Parathyroid adenoma (tissue), 2 donors: ENCODE measurements at regions not wholly inside any gene's neighbourhood (a gene's known extent, or its start where the extent isn't known, plus 50 kb on each side); places are given as distances from the start of the nearest gene placed in this dataset.
"Not testable (repeated sequence)": the region's sequence is repeated elsewhere in the genome, so short reads cannot be mapped to it uniquely, and the experiment has no call there.

ENCODE experiments used
- H2AFZ ChIP-seq: fragments of 300-600 bp; sonication (generic); one replicate; pipeline ENCODE4 v1.7.0; 2017; ENCODE audit warnings: antibody characterized with exemption, mild to moderate bottlenecking
- H3K27ac ChIP-seq: fragments of 300-600 bp; sonication (generic); one replicate; pipeline ENCODE4 v1.7.0; 2017
- H3K27me3 ChIP-seq: fragments of 300-600 bp; sonication (generic); one replicate; pipeline ENCODE4 v1.7.0; 2017; ENCODE audit warnings: low read length; ENCODE audit not compliant: control insufficient read depth, insufficient read depth
- H3K36me3 ChIP-seq: fragments of 300-600 bp; sonication (generic); one replicate; pipeline ENCODE4 v1.7.0; 2017; ENCODE audit warnings: low read length; ENCODE audit not compliant: control insufficient read depth, insufficient read depth
- H3K4me1 ChIP-seq: fragments of 300-600 bp; sonication (generic); one replicate; pipeline ENCODE4 v1.7.0; 2017; ENCODE audit warnings: control low read depth
- H3K4me2 ChIP-seq: fragments of 300-600 bp; sonication (generic); one replicate; pipeline ENCODE4 v1.7.0; 2017; ENCODE audit warnings: low read length
- H3K4me3 ChIP-seq: fragments of 300-600 bp; sonication (generic); one replicate; pipeline ENCODE4 v1.7.0; 2017; ENCODE audit warnings: low read depth, low read length
- H3K79me2 ChIP-seq: fragments of 300-600 bp; sonication (generic); one replicate; pipeline ENCODE4 v1.7.0; 2017; ENCODE audit warnings: control low read depth
- H3K9ac ChIP-seq: fragments of 300-600 bp; sonication (generic); one replicate; pipeline ENCODE4 v1.7.0; 2017; ENCODE audit warnings: mild to moderate bottlenecking
- H3K9me3 ChIP-seq: fragments of 300-600 bp; sonication (generic); one replicate; pipeline ENCODE4 v1.7.0; 2017; ENCODE audit warnings: low read length; ENCODE audit not compliant: control insufficient read depth
- TF ChIP-seq, protein P1 (sequence below): fragments of 300-600 bp; sonication (generic); IDR thresholded peaks from one replicate; pipeline ENCODE4 v1.7.0; 2017; ENCODE audit warnings: antibody characterized with exemption, mild to moderate bottlenecking
- donor health status: primary hyperparathyroidism.

DNA sequence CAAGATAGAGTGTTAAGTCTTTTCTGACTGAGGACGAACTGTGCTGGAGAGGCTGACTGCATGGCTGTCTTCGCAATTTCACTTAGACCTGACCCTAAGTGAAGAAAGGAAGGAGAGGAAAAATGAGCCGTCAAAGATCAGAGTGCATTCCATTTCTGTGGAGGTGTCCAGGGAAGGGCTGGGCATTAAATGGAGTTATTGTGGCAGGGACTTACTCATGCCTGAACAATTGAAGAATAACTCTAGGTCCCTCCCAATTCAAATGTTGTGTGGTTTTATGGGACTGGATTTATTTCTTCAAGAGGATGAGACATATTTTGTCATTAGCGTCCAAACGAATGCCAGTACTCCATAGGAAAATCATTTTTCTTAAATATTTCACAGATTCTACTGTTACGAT lies 187.3 kb upstream of the CFAP20DC start:
- no peak overlapping the region for H3K27ac ChIP-seq
- H3K27me3 ChIP-seq, result no peaks in the 10 kb centered on the region
- TF ChIP-seq, protein P1, sequence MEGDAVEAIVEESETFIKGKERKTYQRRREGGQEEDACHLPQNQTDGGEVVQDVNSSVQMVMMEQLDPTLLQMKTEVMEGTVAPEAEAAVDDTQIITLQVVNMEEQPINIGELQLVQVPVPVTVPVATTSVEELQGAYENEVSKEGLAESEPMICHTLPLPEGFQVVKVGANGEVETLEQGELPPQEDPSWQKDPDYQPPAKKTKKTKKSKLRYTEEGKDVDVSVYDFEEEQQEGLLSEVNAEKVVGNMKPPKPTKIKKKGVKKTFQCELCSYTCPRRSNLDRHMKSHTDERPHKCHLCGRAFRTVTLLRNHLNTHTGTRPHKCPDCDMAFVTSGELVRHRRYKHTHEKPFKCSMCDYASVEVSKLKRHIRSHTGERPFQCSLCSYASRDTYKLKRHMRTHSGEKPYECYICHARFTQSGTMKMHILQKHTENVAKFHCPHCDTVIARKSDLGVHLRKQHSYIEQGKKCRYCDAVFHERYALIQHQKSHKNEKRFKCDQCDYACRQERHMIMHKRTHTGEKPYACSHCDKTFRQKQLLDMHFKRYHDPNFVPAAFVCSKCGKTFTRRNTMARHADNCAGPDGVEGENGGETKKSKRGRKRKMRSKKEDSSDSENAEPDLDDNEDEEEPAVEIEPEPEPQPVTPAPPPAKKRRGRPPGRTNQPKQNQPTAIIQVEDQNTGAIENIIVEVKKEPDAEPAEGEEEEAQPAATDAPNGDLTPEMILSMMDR, result no peak
- no peaks in the 10 kb centered on the region for H3K9me3 ChIP-seq
- no peaks in the 10 kb centered on the region for H3K4me1 ChIP-seq
- H3K79me2 ChIP-seq, result no peaks in the 10 kb centered on the region
- H2AFZ ChIP-seq, result no peak overlapping the region
- no peaks in the 10 kb centered on the region for H3K36me3 ChIP-seq
- H3K4me2 ChIP-seq, result no peak overlapping the region
- no peak overlapping the region for H3K4me3 ChIP-seq
- no peak overlapping the region for H3K9ac ChIP-seq

DNA sequence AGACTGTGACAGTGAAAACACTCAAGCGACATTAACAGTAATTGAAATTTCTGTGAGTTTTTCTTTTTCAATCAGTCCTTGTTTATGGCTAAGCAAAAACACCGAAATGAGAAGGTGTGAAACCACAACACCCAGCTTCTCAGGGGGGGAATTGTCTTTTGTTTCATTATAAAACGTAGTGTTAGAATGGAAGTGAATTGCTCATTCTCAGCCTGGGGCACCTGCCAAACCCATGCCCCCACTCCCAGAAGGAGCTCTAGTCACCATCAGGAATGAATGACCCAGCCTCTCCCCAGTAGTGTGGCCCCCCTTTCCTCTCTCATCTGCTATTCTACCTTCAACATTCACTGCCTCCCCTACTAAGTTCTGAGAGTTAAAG lies 185.8 kb upstream of the CFAP20DC start:
- no peak overlapping the region for H3K4me3 ChIP-seq
- no peaks in the 10 kb centered on the region for H3K9me3 ChIP-seq
- TF ChIP-seq, protein P1, result no peak
- no peaks in the 10 kb centered on the region for H3K79me2 ChIP-seq
- H3K4me2 ChIP-seq, result no peak overlapping the region
- H3K9ac ChIP-seq, result no peak overlapping the region
- H3K27me3 ChIP-seq, result no peaks in the 10 kb centered on the region
- H3K4me1 ChIP-seq, result no peaks in the 10 kb centered on the region
- no peaks in the 10 kb centered on the region for H3K36me3 ChIP-seq
- no peak overlapping the region for H3K27ac ChIP-seq
- no peak overlapping the region for H2AFZ ChIP-seq

DNA sequence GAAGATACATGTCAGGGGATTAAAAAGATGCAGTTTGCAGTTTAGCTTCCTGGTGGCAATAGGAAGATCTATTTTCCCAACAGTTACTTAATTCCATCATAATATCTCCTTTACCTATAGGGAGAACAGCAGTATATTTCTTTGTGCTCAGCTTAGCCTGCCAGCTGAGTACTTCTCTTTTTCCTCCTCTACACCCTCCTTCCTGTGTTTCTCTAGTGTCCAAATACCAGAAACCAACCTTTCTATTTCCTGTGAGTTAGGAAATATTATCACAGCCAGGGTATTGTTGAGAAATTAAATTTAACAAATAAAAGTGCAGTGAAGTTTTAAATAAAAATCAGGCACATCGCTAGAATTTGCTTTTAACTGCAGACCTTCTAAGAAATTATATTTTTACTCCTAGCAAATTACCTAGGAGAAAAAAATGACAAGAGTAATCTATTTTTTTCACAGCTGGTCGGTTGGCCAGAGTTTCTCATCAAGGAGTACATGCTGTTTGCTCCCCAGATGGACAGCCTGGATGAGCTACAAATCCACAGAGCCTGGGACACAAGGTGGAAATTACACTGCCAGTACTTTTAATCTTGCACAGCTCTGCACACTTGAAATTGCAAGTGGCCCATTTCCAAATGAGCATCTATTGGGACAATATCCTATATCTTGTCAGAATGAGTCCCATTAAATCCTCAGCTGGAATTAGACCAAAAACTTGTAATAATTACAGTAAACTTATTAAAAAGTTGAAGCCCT lies 185.2 kb upstream of the CFAP20DC start:
- no peaks in the 10 kb centered on the region for H3K4me1 ChIP-seq
- no peak overlapping the region for H3K27ac ChIP-seq
- no peaks in the 10 kb centered on the region for H3K36me3 ChIP-seq
- H3K27me3 ChIP-seq, result no peaks in the 10 kb centered on the region
- TF ChIP-seq, protein P1, result no peak
- H3K79me2 ChIP-seq, result no peaks in the 10 kb centered on the region
- H3K4me3 ChIP-seq, result no peak overlapping the region
- H3K4me2 ChIP-seq, result no peak overlapping the region
- H3K9me3 ChIP-seq, result no peaks in the 10 kb centered on the region
- no peak overlapping the region for H2AFZ ChIP-seq
- no peak overlapping the region for H3K9ac ChIP-seq

DNA sequence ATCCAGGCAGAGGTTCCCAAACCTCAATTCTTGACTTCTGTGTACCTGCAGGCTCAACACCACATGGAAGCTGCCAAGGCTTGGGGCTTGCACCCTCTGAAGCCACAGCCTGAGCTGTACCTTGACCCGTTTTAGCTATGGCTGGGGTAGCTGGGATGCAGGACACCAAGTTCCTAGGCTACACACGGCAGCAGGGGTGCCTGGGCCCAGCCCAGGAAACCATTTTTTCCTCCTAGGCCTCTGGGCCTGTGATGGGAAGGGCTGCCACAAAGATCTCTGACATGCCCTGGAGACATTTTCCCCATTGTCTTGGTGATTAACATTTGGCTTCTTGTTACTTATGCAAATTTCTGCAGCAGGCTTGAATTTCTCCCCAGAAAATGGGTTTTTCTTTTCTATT lies 180.6 kb upstream of the CFAP20DC start:
- H3K27me3 ChIP-seq, H2AFZ ChIP-seq, H3K79me2 ChIP-seq, H3K4me2 ChIP-seq, H3K27ac ChIP-seq, H3K9ac ChIP-seq, H3K36me3 ChIP-seq, H3K9me3 ChIP-seq, H3K4me1 ChIP-seq, H3K4me3 ChIP-seq: not testable (repeated sequence)

DNA sequence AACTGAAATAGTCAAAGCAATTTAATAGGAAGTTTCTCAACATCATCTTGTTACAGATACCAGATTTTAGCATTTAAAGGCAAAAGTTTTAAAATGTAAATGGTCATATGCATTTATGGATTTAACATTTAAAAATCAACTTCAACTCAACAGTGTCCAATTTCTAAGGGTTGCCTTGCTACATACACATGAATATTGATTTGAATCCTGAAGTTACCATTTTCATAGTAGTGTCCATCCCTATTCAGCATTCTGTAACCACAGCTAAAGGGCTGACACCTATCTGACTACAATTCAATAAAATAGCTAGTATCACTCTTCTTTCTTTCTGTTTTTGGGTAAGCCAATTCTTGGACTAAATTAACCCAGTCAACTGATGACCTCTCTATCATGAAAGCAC lies 164.0 kb upstream of the CFAP20DC start:
- H3K36me3 ChIP-seq, result no peaks in the 10 kb centered on the region
- no peak overlapping the region for H3K4me3 ChIP-seq
- H3K4me1 ChIP-seq, result no peaks in the 10 kb centered on the region

More for the DNA sequence above, 164.0 kb upstream of the CFAP20DC start:
- Histone ChIP-seq H3K27ac (no peak overlapping the region), H2AFZ (no peak overlapping the region), H3K4me2 (no peak overlapping the region), H3K27me3 (no peaks in the 10 kb centered on the region), H3K9me3 (no peaks in the 10 kb centered on the region), H3K9ac (no peak overlapping the region), H3K79me2 (no peaks in the 10 kb centered on the region)
- TF ChIP-seq, protein P1, result no peak
